Neural crest cell (in vitro differentiated cells): ENCODE measurements at regions not wholly inside any gene's neighbourhood (a gene's known extent, or its start where the extent isn't known, plus 50 kb on each side); places are given as distances from the start of the nearest gene placed in this dataset.

Experiments used
- DNase-seq: peaks from one replicate; pipeline ENCODE4 v3.0.0; 2021; ENCODE audit warnings: low read depth, mixed read lengths, low spot score
- H3K27ac Mint-ChIP-seq: one replicate; pipeline ENCODE4 v1.8.0; 2021; ENCODE audit warnings: mild to moderate bottlenecking, mixed read lengths; ENCODE audit not compliant: unreplicated experiment
- H3K27me3 Mint-ChIP-seq: 2 replicates; pipeline ENCODE4 v1.8.0; 2021; ENCODE audit warnings: low read depth, mild to moderate bottlenecking, mixed read lengths
- H3K36me3 Mint-ChIP-seq: 2 replicates; pipeline ENCODE4 v1.8.0; 2021; ENCODE audit warnings: low read depth, mild to moderate bottlenecking, mixed read lengths
- H3K4me1 Mint-ChIP-seq: 2 replicates; pipeline ENCODE4 v1.8.0; 2021; ENCODE audit warnings: mixed read lengths
- H3K4me3 Mint-ChIP-seq: one replicate; pipeline ENCODE4 v1.8.0; 2021; ENCODE audit warnings: mild to moderate bottlenecking, mixed read lengths
- H3K9me3 Mint-ChIP-seq: 2 replicates; pipeline ENCODE4 v1.8.0; 2021; ENCODE audit warnings: mixed read lengths
- TF ChIP-seq, protein P1 (sequence below): fragments of 200-600 bp; sonication (generic); conservative IDR thresholded peaks from 2 replicates; pipeline ENCODE4 v1.5.0; 2021; ENCODE audit warnings: antibody characterized with exemption, mild to moderate bottlenecking

DNA sequence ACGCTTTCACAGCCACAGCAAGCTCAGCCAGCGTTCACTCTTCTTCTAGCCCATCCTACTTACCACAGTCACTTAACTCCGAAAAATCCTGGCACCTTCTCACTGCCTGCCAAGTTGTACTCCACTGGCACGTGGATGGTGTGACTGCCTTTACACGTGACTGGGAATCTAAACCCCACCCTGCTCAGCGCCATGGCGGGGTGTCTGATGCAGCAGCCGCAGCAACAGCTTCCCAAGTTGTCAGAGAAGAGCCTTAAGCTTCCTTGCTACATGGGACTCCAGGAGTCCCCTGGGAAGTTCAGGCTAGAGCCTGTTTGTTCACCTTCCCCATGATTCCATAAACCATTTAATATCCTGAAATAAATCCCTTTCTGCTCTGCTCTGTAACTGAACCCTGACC is 61.9 kb upstream of the FOXC1 start:
- no peak overlapping the region for H3K27ac Mint-ChIP-seq
- H3K4me3 Mint-ChIP-seq: no peak overlapping the region
- H3K4me1 Mint-ChIP-seq: no peaks in the 10 kb centered on the region
- H3K9me3 Mint-ChIP-seq: peaks cover 3% of the 10 kb centered on the region
- H3K36me3 Mint-ChIP-seq: no peaks in the 10 kb centered on the region
- H3K27me3 Mint-ChIP-seq: no peaks in the 10 kb centered on the region
- DNase-seq: no peak
- TF ChIP-seq, protein P1, sequence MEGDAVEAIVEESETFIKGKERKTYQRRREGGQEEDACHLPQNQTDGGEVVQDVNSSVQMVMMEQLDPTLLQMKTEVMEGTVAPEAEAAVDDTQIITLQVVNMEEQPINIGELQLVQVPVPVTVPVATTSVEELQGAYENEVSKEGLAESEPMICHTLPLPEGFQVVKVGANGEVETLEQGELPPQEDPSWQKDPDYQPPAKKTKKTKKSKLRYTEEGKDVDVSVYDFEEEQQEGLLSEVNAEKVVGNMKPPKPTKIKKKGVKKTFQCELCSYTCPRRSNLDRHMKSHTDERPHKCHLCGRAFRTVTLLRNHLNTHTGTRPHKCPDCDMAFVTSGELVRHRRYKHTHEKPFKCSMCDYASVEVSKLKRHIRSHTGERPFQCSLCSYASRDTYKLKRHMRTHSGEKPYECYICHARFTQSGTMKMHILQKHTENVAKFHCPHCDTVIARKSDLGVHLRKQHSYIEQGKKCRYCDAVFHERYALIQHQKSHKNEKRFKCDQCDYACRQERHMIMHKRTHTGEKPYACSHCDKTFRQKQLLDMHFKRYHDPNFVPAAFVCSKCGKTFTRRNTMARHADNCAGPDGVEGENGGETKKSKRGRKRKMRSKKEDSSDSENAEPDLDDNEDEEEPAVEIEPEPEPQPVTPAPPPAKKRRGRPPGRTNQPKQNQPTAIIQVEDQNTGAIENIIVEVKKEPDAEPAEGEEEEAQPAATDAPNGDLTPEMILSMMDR: no peak

DNA sequence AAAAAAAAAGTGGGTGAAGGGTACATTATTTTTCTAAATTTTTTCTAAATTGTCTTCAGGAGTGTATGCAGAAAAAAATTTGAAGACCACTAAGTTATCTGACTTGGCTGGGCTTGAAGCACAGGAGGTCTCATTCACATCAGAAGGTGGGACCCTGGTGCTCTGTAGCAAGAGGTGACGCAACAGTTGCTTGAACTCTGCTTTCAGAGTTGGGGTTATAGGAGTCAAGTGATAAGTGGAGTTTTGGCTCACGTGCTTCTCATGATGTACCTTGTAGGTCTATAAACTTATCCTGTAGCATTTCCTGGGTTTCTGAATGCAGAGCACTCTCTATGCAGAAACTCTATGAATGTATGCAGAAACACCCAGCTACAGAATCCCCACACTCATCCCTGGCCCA is 58.5 kb upstream of the FOXC1 start:
- H3K27me3 Mint-ChIP-seq: no peaks in the 10 kb centered on the region
- peaks cover 9% of the 10 kb centered on the region for H3K9me3 Mint-ChIP-seq
- H3K27ac Mint-ChIP-seq: no peak overlapping the region
- TF ChIP-seq, protein P1: no peak
- no peaks in the 10 kb centered on the region for H3K36me3 Mint-ChIP-seq
- H3K4me1 Mint-ChIP-seq: no peaks in the 10 kb centered on the region
- DNase-seq: no peak
- H3K4me3 Mint-ChIP-seq: no peak overlapping the region

DNA sequence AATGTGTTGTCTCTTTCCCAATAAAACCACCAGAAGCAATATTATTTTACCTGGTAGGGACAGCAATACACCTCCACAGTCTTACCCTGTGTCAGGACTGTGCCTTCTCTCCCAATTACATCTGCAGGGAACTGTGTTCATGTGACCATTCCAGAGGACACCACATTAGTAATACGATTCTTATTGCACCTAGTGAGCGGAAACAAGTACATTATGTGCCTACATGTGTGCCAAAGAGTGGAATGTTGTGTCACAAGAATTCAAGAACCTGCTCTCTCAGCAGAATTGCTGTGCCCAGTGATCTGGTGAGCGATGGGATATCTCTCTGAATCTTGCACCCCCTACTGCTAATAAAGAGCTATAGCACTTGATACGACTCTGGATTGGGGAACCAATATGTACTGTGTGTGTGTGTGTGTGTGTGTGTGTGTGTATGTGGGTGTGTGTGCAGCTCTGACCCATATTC is 57.4 kb upstream of the FOXC1 start:
- no peak for DNase-seq
- H3K27ac Mint-ChIP-seq: no peak overlapping the region
- no peaks in the 10 kb centered on the region for H3K4me1 Mint-ChIP-seq

DNA sequence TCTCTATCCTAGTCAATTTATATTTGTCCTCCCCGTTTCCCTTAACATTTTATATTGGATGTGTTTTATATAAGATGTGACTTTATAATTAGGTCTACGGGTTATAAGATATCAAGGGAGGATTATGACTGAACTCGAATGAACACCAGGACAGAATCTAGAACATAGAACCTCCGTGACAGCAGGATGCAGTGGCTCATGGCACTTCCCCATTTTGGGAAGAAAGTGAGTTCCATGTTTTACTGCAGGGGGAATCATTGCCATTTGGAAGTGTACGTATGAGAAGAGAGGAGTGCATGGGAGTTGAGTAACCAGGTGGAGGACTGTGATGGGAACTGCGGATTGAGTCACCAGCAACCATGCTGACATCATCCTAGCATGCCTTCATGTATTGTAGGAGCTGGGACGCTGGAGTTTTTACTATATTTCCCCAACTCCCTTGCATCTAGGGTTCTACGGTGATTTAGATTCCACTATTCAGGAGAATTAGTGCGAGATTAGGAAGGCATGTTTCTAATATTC is 56.1 kb upstream of the FOXC1 start:
- H3K4me3 Mint-ChIP-seq: no peak overlapping the region
- no peak for DNase-seq
- no peaks in the 10 kb centered on the region for H3K36me3 Mint-ChIP-seq
- H3K9me3 Mint-ChIP-seq: peaks cover 6% of the 10 kb centered on the region
- no peak overlapping the region for H3K27ac Mint-ChIP-seq
- no peaks in the 10 kb centered on the region for H3K27me3 Mint-ChIP-seq
- TF ChIP-seq, protein P1: no peak
- no peaks in the 10 kb centered on the region for H3K4me1 Mint-ChIP-seq

More for the DNA sequence above, 57.4 kb upstream of the FOXC1 start:
- peaks cover 6% of the 10 kb centered on the region for H3K9me3 Mint-ChIP-seq
- H3K4me3 Mint-ChIP-seq: no peak overlapping the region
- H3K27me3 Mint-ChIP-seq: no peaks in the 10 kb centered on the region
- no peaks in the 10 kb centered on the region for H3K36me3 Mint-ChIP-seq
- TF ChIP-seq, protein P1: peak; percentile 40

DNA sequence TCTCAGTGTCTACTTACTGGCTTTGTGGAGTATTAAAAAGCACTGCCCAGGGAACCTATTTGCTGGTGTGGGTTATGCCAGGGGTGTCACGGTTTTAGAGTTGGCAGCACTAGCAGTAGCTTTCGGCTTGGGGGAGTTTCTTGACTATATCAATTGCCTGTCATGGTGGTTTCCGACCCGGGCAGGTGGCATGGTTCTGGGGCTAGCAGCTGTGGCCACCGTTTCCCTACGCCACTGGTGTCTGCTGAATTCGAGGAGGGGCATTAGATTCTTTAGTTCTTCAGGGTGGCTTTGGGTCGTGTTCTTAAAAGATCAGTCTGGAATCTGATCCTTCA is 55.6 kb upstream of the FOXC1 start:
- H3K9me3 Mint-ChIP-seq: peaks cover 6% of the 10 kb centered on the region
- no peaks in the 10 kb centered on the region for H3K36me3 Mint-ChIP-seq
- no peak overlapping the region for H3K4me3 Mint-ChIP-seq
- TF ChIP-seq, protein P1: no peak
- no peaks in the 10 kb centered on the region for H3K27me3 Mint-ChIP-seq
- H3K4me1 Mint-ChIP-seq: no peaks in the 10 kb centered on the region
- no peak for DNase-seq
- H3K27ac Mint-ChIP-seq: no peak overlapping the region
